ENCODE measurements at regions not wholly inside any gene's neighbourhood (a gene's known extent, or its start where the extent isn't known, plus 50 kb on each side); places are given as distances from the start of the nearest gene placed in this dataset.

GRCh38 chr2:199693861-199694260 lies 157.1 kb downstream of the FTCDNL1 start:
- no peak for TF ChIP-seq CTCF (IDR thresholded peaks at IDR 0.05 in 2 of 3, conservative IDR thresholded peaks at IDR 0.05 in 1 of 3; ENCODE audit: control insufficient read depth in 2 of 3, extremely low read depth in 1 of 3, insufficient read depth in 1 of 3, low read depth in 3 of 3, low read length in 3 of 3)
- no peak for TF ChIP-seq MAX (IDR thresholded peaks at IDR 0.05; ENCODE audit: low read depth, low read length)
- no peak for TF ChIP-seq SIN3A (IDR thresholded peaks at IDR 0.05; ENCODE audit: low read depth, low read length)
- TF ChIP-seq TBL1XR1 (IDR thresholded peaks at IDR 0.05; ENCODE audit: low read depth, low read length) = no peak
- TF ChIP-seq REST (IDR thresholded peaks at IDR 0.05; ENCODE audit: low read depth, low read length) = no peak
- TF ChIP-seq YY1 (IDR thresholded peaks at IDR 0.05; ENCODE audit: low read depth, low read length) = no peak
- no peak for TF ChIP-seq RELB (IDR thresholded peaks at IDR 0.05; ENCODE audit: low read depth)
- no peak for TF ChIP-seq TAF1 (IDR thresholded peaks at IDR 0.05; ENCODE audit: borderline replicate concordance, low read depth, low read length)
- no peak for TF ChIP-seq EP300 (IDR thresholded peaks at IDR 0.05; ENCODE audit: borderline replicate concordance in 1 of 2, control insufficient read depth in 1 of 2, low read depth in 2 of 2, low read length in 2 of 2)
